SJCRH30 (cell line): ENCODE measurements at regions not wholly inside any gene's neighbourhood (a gene's known extent, or its start where the extent isn't known, plus 50 kb on each side); places are given as distances from the start of the nearest gene placed in this dataset.

Source experiments
- DNase-seq, 2 experiments: peaks; one replicate each; pipeline ENCODE4 v3.0.0-alpha.2; 2015 to 2020
- H3K27ac ChIP-seq: fragments of 250-450 bp; sonication (Bioruptor Pico); 2 replicates; pipeline ENCODE4 v1.5.1; 2020; ENCODE audit warnings: mild to moderate bottlenecking, moderate library complexity
- H3K27me3 ChIP-seq: fragments of 250-450 bp; sonication (Bioruptor Pico); 2 replicates; pipeline ENCODE4 v1.5.1; 2020; ENCODE audit warnings: mild to moderate bottlenecking, moderate library complexity
- H3K36me3 ChIP-seq: fragments of 250-450 bp; sonication (Bioruptor Pico); 2 replicates; pipeline ENCODE4 v1.5.1; 2020; ENCODE audit warnings: mild to moderate bottlenecking, moderate library complexity
- H3K4me1 ChIP-seq: fragments of 250-450 bp; sonication (Bioruptor Pico); 2 replicates; pipeline ENCODE4 v1.5.1; 2020; ENCODE audit warnings: mild to moderate bottlenecking, moderate library complexity
- H3K4me3 ChIP-seq: fragments of 250-450 bp; sonication (Bioruptor Pico); 2 replicates; pipeline ENCODE4 v1.5.1; 2020; ENCODE audit warnings: mild to moderate bottlenecking, moderate library complexity
- H3K9me3 ChIP-seq: fragments of 250-450 bp; sonication (Bioruptor Pico); replicated peaks from 2 replicates; pipeline ENCODE4 v1.5.1; 2020; ENCODE audit warnings: mild to moderate bottlenecking, moderate library complexity

- H3K9me3 ChIP-seq, result peaks cover 3% of the 10 kb centered on the region
- H3K27me3 ChIP-seq, result peaks cover 13% of the 10 kb centered on the region
- H3K4me1 ChIP-seq, result no peaks in the 10 kb centered on the region
These were observed 280.0 kb downstream of the BMP7 start for GRCh38 chr20:56986476-56986875.

DNA sequence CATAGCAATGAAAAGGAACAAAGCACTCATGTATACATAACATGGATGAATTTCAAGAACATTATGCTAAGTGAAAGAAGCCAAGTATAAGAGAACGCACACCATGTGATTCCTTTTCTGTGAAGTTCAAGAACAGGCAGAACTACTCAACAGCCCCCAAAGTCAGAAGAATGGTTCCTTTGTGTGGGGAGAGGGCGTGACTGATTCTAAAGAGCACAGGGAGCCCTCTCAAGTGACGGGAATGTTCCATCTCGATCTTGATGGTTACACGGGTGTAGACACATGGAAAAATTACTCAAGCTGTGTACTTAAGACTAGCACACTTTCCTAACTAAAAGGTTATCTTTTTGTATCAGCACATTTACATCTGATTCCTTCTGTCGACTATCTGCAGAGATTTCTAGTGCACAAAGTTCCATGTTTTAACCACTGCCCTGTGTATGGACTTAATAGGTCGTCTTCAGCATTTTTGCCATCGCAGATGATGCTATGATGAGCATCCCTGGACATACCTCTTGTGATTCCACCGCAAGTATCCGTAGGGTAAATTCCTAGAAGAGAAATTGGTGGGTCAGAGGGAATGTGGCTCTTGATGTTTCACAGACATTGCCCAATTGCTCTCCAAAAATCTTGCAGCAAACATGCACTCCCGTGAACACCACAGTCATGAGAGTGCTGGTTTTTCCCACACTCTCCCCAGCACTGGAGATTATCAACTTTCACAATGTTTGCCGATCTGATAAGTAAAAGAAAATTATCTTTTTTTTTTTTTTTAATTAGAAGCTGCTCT, 279.3 kb downstream of the BMP7 start:
- no peaks in the 10 kb centered on the region for H3K4me1 ChIP-seq
- H3K9me3 ChIP-seq, result peaks cover 3% of the 10 kb centered on the region
- no peak overlapping the region for H3K27ac ChIP-seq
- peaks cover 18% of the 10 kb centered on the region for H3K27me3 ChIP-seq
- H3K36me3 ChIP-seq, result no peaks in the 10 kb centered on the region
- DNase-seq, result peak in 1 of 2 experiments; percentile 36
- no peak overlapping the region for H3K4me3 ChIP-seq

More at GRCh38 chr20:56986476-56986875, 280.0 kb downstream of the BMP7 start:
- Histone ChIP-seq H3K27ac (no peak overlapping the region), H3K36me3 (no peaks in the 10 kb centered on the region), H3K4me3 (no peak overlapping the region)
- DNase-seq, result no peak

DNA sequence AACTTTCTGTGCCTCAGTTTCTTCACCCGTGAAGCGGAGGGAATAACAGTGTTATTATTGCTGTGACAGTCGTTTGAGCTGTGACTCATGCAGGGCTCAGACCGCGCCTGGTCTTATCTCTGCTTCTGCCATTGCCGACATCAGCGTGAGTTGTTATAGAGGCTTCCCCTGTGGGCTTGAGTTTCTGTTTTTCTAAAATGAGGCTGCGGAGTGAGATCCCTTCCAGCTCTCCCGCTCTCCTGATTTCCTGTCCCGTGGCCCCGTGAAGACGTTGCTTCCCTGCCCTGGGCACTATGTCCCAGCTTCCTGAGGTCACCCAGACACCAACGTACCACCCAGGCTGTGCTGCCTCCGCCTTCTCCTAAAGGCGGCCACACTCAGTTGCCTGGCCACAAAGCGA, 278.5 kb downstream of the BMP7 start:
- Histone ChIP-seq H3K27ac (no peak overlapping the region), H3K9me3 (peaks cover 3% of the 10 kb centered on the region)
- no peak for DNase-seq

DNA sequence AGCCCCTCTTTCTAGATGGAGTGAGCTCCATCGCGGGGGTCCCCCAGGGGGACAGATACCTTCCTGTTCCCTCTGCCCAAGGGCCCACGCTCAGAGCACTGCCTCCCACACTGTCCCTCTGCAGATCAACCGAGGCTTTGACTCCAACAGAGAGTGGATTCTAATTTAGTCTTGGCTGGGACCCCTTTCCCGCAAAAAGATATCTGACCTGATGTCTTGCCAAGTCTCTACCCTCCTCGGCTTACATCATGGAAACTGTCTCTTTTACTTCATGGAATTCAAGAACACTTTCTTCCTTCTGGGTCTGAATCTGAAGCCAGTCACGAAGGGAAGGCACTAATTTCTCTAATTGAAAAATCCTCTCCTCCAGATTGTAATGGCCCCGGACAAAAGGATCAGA, 278.0 kb downstream of the BMP7 start:
- Histone ChIP-seq H3K9me3 (peaks cover 3% of the 10 kb centered on the region), H3K4me3 (no peak overlapping the region), H3K4me1 (no peaks in the 10 kb centered on the region), H3K27me3 (peaks cover 18% of the 10 kb centered on the region), H3K27ac (no peak overlapping the region), H3K36me3 (no peaks in the 10 kb centered on the region)
- DNase-seq, result no peak

More for the DNA sequence above, 278.5 kb downstream of the BMP7 start:
- H3K36me3 ChIP-seq, result no peaks in the 10 kb centered on the region
- peaks cover 18% of the 10 kb centered on the region for H3K27me3 ChIP-seq
- no peaks in the 10 kb centered on the region for H3K4me1 ChIP-seq
- no peak overlapping the region for H3K4me3 ChIP-seq

GRCh38 chr20:56989516-56989915, 276.9 kb downstream of the BMP7 start:
- no peak for DNase-seq
- Histone ChIP-seq H3K4me1 (no peaks in the 10 kb centered on the region), H3K36me3 (no peaks in the 10 kb centered on the region), H3K9me3 (peaks cover 3% of the 10 kb centered on the region), H3K27me3 (peaks cover 18% of the 10 kb centered on the region), H3K27ac (no peak overlapping the region), H3K4me3 (no peak overlapping the region)

GRCh38 chr20:56993020-56993559, 273.4 kb downstream of the BMP7 start:
- Histone ChIP-seq H3K4me1 (no peaks in the 10 kb centered on the region), H3K4me3 (no peak overlapping the region), H3K27ac (no peak overlapping the region), H3K9me3 (no peaks in the 10 kb centered on the region), H3K36me3 (no peaks in the 10 kb centered on the region), H3K27me3 (peaks cover 21% of the 10 kb centered on the region)
- DNase-seq, result no peak

DNA sequence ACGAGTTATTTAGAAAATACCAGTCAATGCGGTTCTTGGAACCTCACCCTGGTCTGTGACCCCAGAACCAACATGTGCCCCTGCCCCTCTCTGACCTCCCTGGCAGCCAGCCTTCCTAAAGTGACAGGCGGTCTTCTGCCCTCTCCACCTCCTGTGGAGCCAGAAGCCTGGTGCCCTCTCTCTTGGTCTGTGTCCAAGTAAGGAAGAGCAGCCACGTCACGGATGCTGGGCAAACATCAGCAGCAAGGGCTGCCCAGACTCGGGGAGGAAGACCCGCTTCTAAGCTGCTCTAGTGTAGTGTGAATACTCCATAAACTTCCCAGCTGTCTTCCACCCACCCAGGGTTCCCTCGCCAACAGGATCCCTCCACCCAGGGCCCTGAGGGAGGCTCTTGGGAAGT, 272.4 kb downstream of the BMP7 start:
- Histone ChIP-seq H3K36me3 (no peaks in the 10 kb centered on the region), H3K27ac (no peak overlapping the region), H3K27me3 (peaks cover 21% of the 10 kb centered on the region), H3K9me3 (peaks cover 7% of the 10 kb centered on the region), H3K4me3 (no peak overlapping the region), H3K4me1 (no peaks in the 10 kb centered on the region)
- DNase-seq, result no peak

DNA sequence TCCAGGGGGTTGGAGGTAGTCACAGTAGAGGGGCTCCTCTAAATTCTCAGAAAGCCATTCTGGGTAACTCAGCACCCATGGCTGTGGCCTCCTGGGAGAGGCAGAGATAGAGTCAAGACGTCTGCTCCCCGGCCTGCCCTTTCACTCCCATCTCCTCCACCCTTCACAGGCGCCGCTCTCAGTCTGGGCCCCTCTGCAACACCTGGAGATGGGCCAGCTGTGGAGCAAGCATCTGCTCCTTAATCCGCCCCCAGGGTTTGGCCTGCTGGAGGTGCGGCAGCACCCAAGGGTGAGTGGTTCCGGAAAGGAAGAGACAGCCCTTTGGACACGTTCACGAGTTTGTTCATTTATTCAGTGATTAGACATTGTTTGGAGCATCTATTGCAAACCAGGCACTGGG, 271.3 kb downstream of the BMP7 start:
- H3K27me3 ChIP-seq, result peaks cover 19% of the 10 kb centered on the region
- H3K27ac ChIP-seq, result no peak overlapping the region
- peaks cover 7% of the 10 kb centered on the region for H3K9me3 ChIP-seq
- H3K4me1 ChIP-seq, result no peaks in the 10 kb centered on the region
- H3K36me3 ChIP-seq, result no peaks in the 10 kb centered on the region
- no peak overlapping the region for H3K4me3 ChIP-seq
- no peak for DNase-seq

- no peak overlapping the region for H3K4me3 ChIP-seq
- no peaks in the 10 kb centered on the region for H3K4me1 ChIP-seq
- peak in 1 of 2 experiments; percentile 46 for DNase-seq
- H3K27me3 ChIP-seq, result peaks cover 15% of the 10 kb centered on the region
- peaks cover 7% of the 10 kb centered on the region for H3K9me3 ChIP-seq
- H3K27ac ChIP-seq, result no peak overlapping the region
- H3K36me3 ChIP-seq, result no peaks in the 10 kb centered on the region
These were observed 270.8 kb downstream of the BMP7 start for GRCh38 chr20:56995635-56996075.

DNA sequence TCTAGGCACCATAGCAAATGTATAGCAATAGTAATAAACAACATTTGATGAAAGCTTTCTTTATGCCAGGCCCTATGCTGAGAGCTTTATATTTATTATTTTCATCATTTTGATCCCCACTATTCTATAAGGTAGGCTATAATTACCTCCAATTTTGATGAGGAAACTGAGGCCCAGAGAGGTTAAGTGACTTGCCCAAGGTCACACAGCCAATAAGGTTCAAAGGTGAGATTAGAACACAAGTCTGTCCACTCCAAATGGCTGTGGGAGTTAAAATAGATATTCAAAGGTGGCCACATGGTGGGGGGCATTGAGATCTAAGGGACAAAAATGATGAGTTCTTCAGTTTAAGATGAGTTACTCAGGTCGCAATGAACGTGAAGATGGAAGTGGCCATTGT, 269.9 kb downstream of the BMP7 start:
- DNase-seq, result no peak
- H3K27ac ChIP-seq, result no peak overlapping the region
- no peak overlapping the region for H3K4me3 ChIP-seq
- H3K36me3 ChIP-seq, result no peaks in the 10 kb centered on the region
- no peaks in the 10 kb centered on the region for H3K4me1 ChIP-seq
- peaks cover 7% of the 10 kb centered on the region for H3K9me3 ChIP-seq
- H3K27me3 ChIP-seq, result peaks cover 12% of the 10 kb centered on the region

DNA sequence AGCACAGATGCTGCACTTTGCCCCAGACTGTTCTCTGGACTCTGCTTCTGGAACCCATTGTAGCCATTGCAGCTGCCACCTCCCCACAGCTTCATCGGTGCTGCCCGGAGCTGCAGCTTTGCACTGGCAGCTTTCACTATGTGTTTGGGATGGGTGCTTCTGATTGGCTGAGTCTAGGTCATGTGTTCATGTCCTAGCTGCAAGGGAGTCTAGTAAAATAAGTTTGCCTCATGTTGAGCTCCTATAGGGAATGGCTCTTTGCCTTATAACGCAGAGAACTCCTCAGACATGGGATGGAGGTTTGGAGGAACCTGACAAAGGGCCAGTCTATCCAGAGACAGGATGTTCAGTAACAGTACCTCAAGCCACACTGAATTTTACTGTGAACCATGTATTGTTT, 268.0 kb downstream of the BMP7 start:
- no peak overlapping the region for H3K27ac ChIP-seq
- no peaks in the 10 kb centered on the region for H3K36me3 ChIP-seq
- H3K4me3 ChIP-seq, result no peak overlapping the region
- DNase-seq, result no peak
- H3K4me1 ChIP-seq, result no peaks in the 10 kb centered on the region
- H3K9me3 ChIP-seq, result peaks cover 7% of the 10 kb centered on the region
- H3K27me3 ChIP-seq, result peaks cover 12% of the 10 kb centered on the region; the same call in 1 of the 2 replicates

- Histone ChIP-seq H3K27ac (no peak overlapping the region), H3K27me3 (peaks cover 26% of the 10 kb centered on the region), H3K9me3 (peaks cover 7% of the 10 kb centered on the region), H3K36me3 (no peaks in the 10 kb centered on the region), H3K4me1 (no peaks in the 10 kb centered on the region), H3K4me3 (no peak overlapping the region)
- DNase-seq, result no peak
These were observed 265.9 kb downstream of the BMP7 start for GRCh38 chr20:57000441-57000968.

GRCh38 chr20:57001126-57001767, 265.2 kb downstream of the BMP7 start:
- H3K9me3 ChIP-seq, result peaks cover 7% of the 10 kb centered on the region
- no peak for DNase-seq
- H3K27ac ChIP-seq, result no peak overlapping the region
- no peak overlapping the region for H3K4me3 ChIP-seq
- no peaks in the 10 kb centered on the region for H3K4me1 ChIP-seq
- H3K27me3 ChIP-seq, result peaks cover 33% of the 10 kb centered on the region
- H3K36me3 ChIP-seq, result no peaks in the 10 kb centered on the region

DNA sequence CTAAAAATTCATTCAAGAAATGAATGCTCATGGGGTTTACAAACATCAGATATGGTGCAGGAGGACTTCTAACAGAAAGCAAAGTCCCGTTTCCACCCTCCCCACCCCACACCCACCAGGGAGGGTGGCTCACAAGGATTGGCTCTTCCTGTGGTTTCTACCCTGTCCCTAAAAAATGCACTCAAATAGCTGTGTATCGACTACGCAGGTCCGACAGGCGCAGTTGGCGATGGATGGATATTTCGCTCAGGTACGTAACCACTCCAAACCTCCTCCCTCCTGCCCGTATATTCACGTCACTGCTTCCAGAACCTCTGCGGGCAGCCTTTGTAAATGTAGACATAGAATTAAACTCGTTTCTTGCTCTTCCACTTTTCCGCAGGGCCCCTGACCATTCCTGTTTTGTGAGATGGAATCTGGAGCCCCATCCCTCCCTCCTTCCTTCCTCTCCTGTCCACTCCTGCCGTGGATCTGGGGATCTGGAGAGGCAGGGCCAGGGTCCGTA, 264.3 kb downstream of the BMP7 start:
- no peak overlapping the region for H3K4me3 ChIP-seq
- H3K27me3 ChIP-seq, result peaks cover 36% of the 10 kb centered on the region

GRCh38 chr20:57003012-57003411, 263.4 kb downstream of the BMP7 start:
- Histone ChIP-seq H3K27ac (no peak overlapping the region), H3K4me1 (no peaks in the 10 kb centered on the region), H3K36me3 (no peaks in the 10 kb centered on the region), H3K27me3 (peaks cover 36% of the 10 kb centered on the region), H3K4me3 (no peak overlapping the region), H3K9me3 (peaks cover 7% of the 10 kb centered on the region)
- DNase-seq, result no peak

More for the DNA sequence above, 264.3 kb downstream of the BMP7 start:
- Histone ChIP-seq H3K4me1 (no peaks in the 10 kb centered on the region), H3K36me3 (no peaks in the 10 kb centered on the region), H3K9me3 (peaks cover 7% of the 10 kb centered on the region), H3K27ac (no peak overlapping the region)
- DNase-seq, result no peak
